CD14-positive monocyte (primary cell): ENCODE measurements at regions not wholly inside any gene's neighbourhood (a gene's known extent, or its start where the extent isn't known, plus 50 kb on each side); places are given as distances from the start of the nearest gene placed in this dataset.

Experiments used
- DNase-seq, 3 donors: peaks; one replicate each; pipeline ENCODE4 v3.0.0-alpha.2; 2011 to 2022
- H2AFZ ChIP-seq: 2 replicates; pipeline ENCODE4 v1.6.0; 2012; ENCODE audit warnings: mild to moderate bottlenecking, low read depth, low read length, inconsistent platforms; ENCODE audit not compliant: insufficient read depth, poor library complexity, severe bottlenecking
- H3K27ac ChIP-seq, 2 donors: 1 replicate in 1 of 2; 2 replicates in 1 of 2; pipeline ENCODE4 v1.5.1; 2012 to 2013; ENCODE audit warnings: low read length in 2 of 2, control low read depth in 1 of 2, inconsistent platforms in 1 of 2, low read depth in 1 of 2, mild to moderate bottlenecking in 1 of 2
- H3K27me3 ChIP-seq, 2 donors: one replicate each; pipeline versions ENCODE4 v1.6.0 to v1.6.1; 2011 to 2013; ENCODE audit warnings: low read length in 2 of 2; ENCODE audit not compliant: control insufficient read depth in 2 of 2, insufficient read depth in 2 of 2
- H3K36me3 ChIP-seq, 2 donors: replicated peaks in 1 of 2; 1 replicate in 1 of 2; 2 replicates in 1 of 2; pipeline versions ENCODE4 v1.5.1 to v1.6.1; 2012 to 2013; ENCODE audit warnings: low read length in 2 of 2, control low read depth in 1 of 2, inconsistent platforms in 1 of 2, mild to moderate bottlenecking in 1 of 2; ENCODE audit not compliant: insufficient read depth in 2 of 2, control insufficient read depth in 1 of 2
- H3K4me1 ChIP-seq, 2 donors: 1 replicate in 1 of 2; 2 replicates in 1 of 2; pipeline versions ENCODE4 v1.5.1 to v1.6.1; 2012 to 2013; ENCODE audit warnings: low read length in 2 of 2, control low read depth in 1 of 2, inconsistent platforms in 1 of 2, mild to moderate bottlenecking in 1 of 2, moderate library complexity in 1 of 2; ENCODE audit not compliant: insufficient read depth in 2 of 2, control insufficient read depth in 1 of 2
- H3K4me2 ChIP-seq: replicated peaks from 2 replicates; pipeline ENCODE3; 2012; ENCODE audit warnings: low read length, moderate library complexity, mild to moderate bottlenecking; ENCODE audit not compliant: poor library complexity, severe bottlenecking; ENCODE audit errors: extremely low read depth
- H3K4me3 ChIP-seq, 3 experiments: fragments of 200-600 bp in 1 of 3; sonication (generic) in 1 of 3; replicated peaks in 1 of 3; 1 replicate in 2 of 3; 2 replicates in 1 of 3; pipeline ENCODE4 v1.5.1; 2011 to 2013; ENCODE audit warnings: low read length in 3 of 3, mild to moderate bottlenecking in 3 of 3, control low read depth in 2 of 3, low read depth in 2 of 3, inconsistent platforms in 1 of 3, moderate library complexity in 1 of 3
- H3K79me2 ChIP-seq: 2 replicates; pipeline ENCODE4 v1.6.0; 2012; ENCODE audit warnings: mild to moderate bottlenecking, control low read depth, inconsistent platforms, low read length, moderate library complexity; ENCODE audit not compliant: insufficient read depth
- H3K9ac ChIP-seq: 2 replicates; pipeline ENCODE4 v1.6.0; 2017; ENCODE audit warnings: low read length, mild to moderate bottlenecking; ENCODE audit not compliant: insufficient read depth, poor library complexity, severe bottlenecking
- H3K9me3 ChIP-seq, 2 donors: replicated peaks in 1 of 2; 1 replicate in 1 of 2; 2 replicates in 1 of 2; pipeline versions ENCODE4 v1.5.1 to v1.6.1; 2012 to 2013; ENCODE audit warnings: low read length in 2 of 2, control low read depth in 1 of 2; ENCODE audit not compliant: control insufficient read depth in 1 of 2, insufficient read depth in 1 of 2
- H4K20me1 ChIP-seq: 2 replicates; pipeline ENCODE4 v1.6.0; 2012; ENCODE audit warnings: mild to moderate bottlenecking, low read length, control low read depth, moderate library complexity; ENCODE audit not compliant: insufficient read depth
- H3K27ac Mint-ChIP-seq, 7 donors: one replicate each; pipeline ENCODE4 v1.8.0; 2020; ENCODE audit warnings: mild to moderate bottlenecking in 7 of 7, mixed read lengths in 7 of 7, moderate library complexity in 6 of 7, inconsistent platforms in 2 of 7
- H3K27me3 Mint-ChIP-seq, 3 donors: one replicate each; pipeline ENCODE4 v1.8.0; 2021 to 2022; ENCODE audit warnings: low read depth in 3 of 3, mild to moderate bottlenecking in 3 of 3, mixed read lengths in 3 of 3, moderate library complexity in 3 of 3, inconsistent platforms in 1 of 3
- H3K36me3 Mint-ChIP-seq, 2 donors: one replicate each; pipeline ENCODE4 v1.8.0; 2020; ENCODE audit warnings: mixed read lengths in 2 of 2, inconsistent platforms in 1 of 2, mild to moderate bottlenecking in 1 of 2
- H3K4me1 Mint-ChIP-seq: one replicate; pipeline ENCODE4 v1.8.0; 2020; ENCODE audit warnings: mild to moderate bottlenecking, mixed read lengths
- H3K4me3 Mint-ChIP-seq, 2 donors: one replicate each; pipeline ENCODE4 v1.8.0; 2020; ENCODE audit warnings: mild to moderate bottlenecking in 2 of 2, mixed read lengths in 2 of 2, moderate library complexity in 1 of 2
- H3K9me3 Mint-ChIP-seq, 7 donors: one replicate each; pipeline ENCODE4 v1.8.0; 2020 to 2022; ENCODE audit warnings: mixed read lengths in 7 of 7, mild to moderate bottlenecking in 6 of 7, moderate library complexity in 6 of 7, inconsistent platforms in 2 of 7
- WGBS: methylation state at CpG from one replicate; pipeline ENCODE4 v1.1.5; 2013; ENCODE audit warnings: missing lambda C conversion rate; ENCODE audit not compliant: insufficient coverage; 5-methylcytosine and 5-hydroxymethylcytosine counted together
- intact Hi-C, 2 donors: fragments of 100-400 bp; cut with micrococcal nuclease; formaldehyde crosslinking; loops; one replicate each; pipeline versions ENCODE4 v1.15.0 to v1.15.1; 2023
- TF ChIP-seq, protein P1 (sequence below): fragments of 200-600 bp; IDR thresholded peaks from one replicate; pipeline ENCODE4 v1.8.0; 2022; ENCODE audit warnings: antibody characterized with exemption, mild to moderate bottlenecking

DNA sequence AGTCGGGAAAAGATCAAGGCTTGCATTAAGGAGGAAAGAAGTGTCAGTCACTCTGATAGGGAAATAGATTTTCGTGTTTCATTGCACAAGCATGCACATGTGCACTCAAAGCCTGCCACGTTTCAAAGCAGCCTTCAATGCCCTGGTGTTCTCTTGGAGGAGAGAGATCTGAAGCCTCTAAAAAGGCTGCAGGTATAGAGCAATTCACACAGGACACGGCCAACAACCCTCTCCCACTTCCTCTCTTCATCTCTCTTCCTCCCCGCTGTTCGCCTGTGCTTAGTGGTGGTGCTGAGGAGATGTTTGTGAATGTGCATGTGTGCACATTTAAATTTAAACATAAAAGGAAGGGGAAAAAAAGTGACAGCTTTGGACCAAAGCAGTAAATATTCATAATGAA, 117.7 kb downstream of the NUF2 start:
- Mint-ChIP-seq H3K36me3 (no peaks in the 10 kb centered on the region), H3K9me3 (peaks cover 0 to 11% (median 2%) of the 10 kb centered on the region in 7 donors), H3K4me1 (no peaks in the 10 kb centered on the region), H3K4me3 (no peak overlapping the region), H3K27ac (no peak overlapping the region), H3K27me3 (peaks cover 0 to 1% (median 0%) of the 10 kb centered on the region in 3 donors)
- Histone ChIP-seq H3K9me3 (no peaks in the 10 kb centered on the region), H3K79me2 (no peaks in the 10 kb centered on the region), H3K9ac (no peak overlapping the region), H3K27me3 (no peaks in the 10 kb centered on the region), H3K36me3 (no peaks in the 10 kb centered on the region), H3K27ac (no peak overlapping the region), H2AFZ (no peak overlapping the region), H3K4me3 (no peak overlapping the region), H4K20me1 (no peaks in the 10 kb centered on the region), H3K4me1 (no peaks in the 10 kb centered on the region), H3K4me2 (no peak overlapping the region)
- TF ChIP-seq, protein P1, sequence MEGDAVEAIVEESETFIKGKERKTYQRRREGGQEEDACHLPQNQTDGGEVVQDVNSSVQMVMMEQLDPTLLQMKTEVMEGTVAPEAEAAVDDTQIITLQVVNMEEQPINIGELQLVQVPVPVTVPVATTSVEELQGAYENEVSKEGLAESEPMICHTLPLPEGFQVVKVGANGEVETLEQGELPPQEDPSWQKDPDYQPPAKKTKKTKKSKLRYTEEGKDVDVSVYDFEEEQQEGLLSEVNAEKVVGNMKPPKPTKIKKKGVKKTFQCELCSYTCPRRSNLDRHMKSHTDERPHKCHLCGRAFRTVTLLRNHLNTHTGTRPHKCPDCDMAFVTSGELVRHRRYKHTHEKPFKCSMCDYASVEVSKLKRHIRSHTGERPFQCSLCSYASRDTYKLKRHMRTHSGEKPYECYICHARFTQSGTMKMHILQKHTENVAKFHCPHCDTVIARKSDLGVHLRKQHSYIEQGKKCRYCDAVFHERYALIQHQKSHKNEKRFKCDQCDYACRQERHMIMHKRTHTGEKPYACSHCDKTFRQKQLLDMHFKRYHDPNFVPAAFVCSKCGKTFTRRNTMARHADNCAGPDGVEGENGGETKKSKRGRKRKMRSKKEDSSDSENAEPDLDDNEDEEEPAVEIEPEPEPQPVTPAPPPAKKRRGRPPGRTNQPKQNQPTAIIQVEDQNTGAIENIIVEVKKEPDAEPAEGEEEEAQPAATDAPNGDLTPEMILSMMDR = no peak
- no peak for DNase-seq
- intact Hi-C loops = no loop called here
- 54% methylated on average over 2 of the region's 6 CpGs for WGBS

DNA sequence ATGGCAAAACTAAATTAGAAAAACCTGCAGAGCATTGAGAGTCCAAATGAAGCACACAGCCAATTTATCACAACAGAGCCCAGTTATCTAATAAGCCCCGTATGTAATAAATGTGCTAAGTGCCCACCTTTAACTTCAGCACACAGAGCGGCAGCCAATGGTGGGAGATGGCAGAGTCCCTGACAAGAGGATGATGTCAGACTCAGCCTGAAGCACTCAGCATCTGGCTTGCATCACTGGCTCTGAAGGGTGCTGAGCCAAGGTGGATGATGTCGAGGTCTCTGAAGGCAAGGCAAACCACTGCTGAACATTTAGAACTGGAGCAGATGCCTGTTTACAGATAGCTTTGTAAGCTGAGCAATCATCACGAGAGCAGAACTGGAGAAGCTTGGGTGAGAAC, 118.3 kb downstream of the NUF2 start:
- intact Hi-C loops = no loop called here
- no peaks in the 10 kb centered on the region for H3K27me3 ChIP-seq
- Mint-ChIP-seq H3K4me3 (no peak overlapping the region), H3K27ac (no peak overlapping the region), H3K9me3 (peaks cover 0 to 11% (median 2%) of the 10 kb centered on the region in 7 donors), H3K4me1 (no peaks in the 10 kb centered on the region), H3K36me3 (no peaks in the 10 kb centered on the region), H3K27me3 (peaks cover 0 to 1% (median 0%) of the 10 kb centered on the region in 3 donors)
- no peak overlapping the region for H3K27ac ChIP-seq
- DNase-seq = no peak
- no peaks in the 10 kb centered on the region for H3K9me3 ChIP-seq
- H3K36me3 ChIP-seq = no peaks in the 10 kb centered on the region
- H3K4me1 ChIP-seq = no peaks in the 10 kb centered on the region
- TF ChIP-seq, protein P1 = no peak
- WGBS = 92% methylated on average over 4 of the region's 4 CpGs
- H4K20me1 ChIP-seq = no peaks in the 10 kb centered on the region
- no peak overlapping the region for H3K4me2 ChIP-seq
- no peaks in the 10 kb centered on the region for H3K79me2 ChIP-seq
- no peak overlapping the region for H3K9ac ChIP-seq
- H2AFZ ChIP-seq = no peak overlapping the region
- H3K4me3 ChIP-seq = no peak overlapping the region
